CD4-positive, alpha-beta T cell treated with Interleukin-15 for 1 hour (primary cell): ENCODE measurements at regions not wholly inside any gene's neighbourhood (a gene's known extent, or its start where the extent isn't known, plus 50 kb on each side); places are given as distances from the start of the nearest gene placed in this dataset.
"Not testable (repeated sequence)": the region's sequence is repeated elsewhere in the genome, so short reads cannot be mapped to it uniquely, and the experiment has no call there.

ENCODE experiments used
- DNase-seq: peaks from one replicate; pipeline ENCODE4 v3.0.0-alpha.2; 2020

GRCh38 chr2:118791483-118791882 is 56.0 kb downstream of the EN1 start:
- no peak for DNase-seq

GRCh38 chr2:118786746-118787145 is 60.7 kb downstream of the EN1 start:
- no peak for DNase-seq

- no peak for DNase-seq
Observed at GRCh38 chr2:118784860-118785259, 62.6 kb downstream of the EN1 start.

- no peak for DNase-seq
Observed at GRCh38 chr2:118779362-118779761, 68.1 kb downstream of the EN1 start.

- DNase-seq: no peak
Observed at GRCh38 chr2:118774458-118775133, 72.9 kb downstream of the EN1 start.

GRCh38 chr2:118773826-118774225 is 73.6 kb downstream of the EN1 start:
- DNase-seq: no peak

GRCh38 chr2:118772487-118773200 is 74.8 kb downstream of the EN1 start:
- no peak for DNase-seq

GRCh38 chr2:118769707-118770400 is 77.6 kb downstream of the EN1 start:
- DNase-seq: no peak

GRCh38 chr2:118766871-118767270 is 80.6 kb downstream of the EN1 start:
- DNase-seq: no peak

- DNase-seq: no peak
Observed at GRCh38 chr2:118764855-118765254, 82.6 kb downstream of the EN1 start.

- no peak for DNase-seq
Observed at GRCh38 chr2:118763797-118764196, 83.7 kb downstream of the EN1 start.

- no peak for DNase-seq
Observed at GRCh38 chr2:118762290-118762689, 85.2 kb downstream of the EN1 start.

- DNase-seq: no peak
Observed at GRCh38 chr2:118761771-118762170, 85.7 kb downstream of the EN1 start.

- DNase-seq: no peak
Observed at GRCh38 chr2:118755901-118756300, 91.5 kb downstream of the EN1 start.

- no peak for DNase-seq
Observed at GRCh38 chr2:118755384-118755783, 92.1 kb downstream of the EN1 start.

- DNase-seq: no peak
Observed at GRCh38 chr2:118752762-118753429, 94.6 kb downstream of the EN1 start.

- no peak for DNase-seq
Observed at GRCh38 chr2:118750959-118751565, 96.4 kb downstream of the EN1 start.

GRCh38 chr2:118748245-118748885 is 99.1 kb downstream of the EN1 start:
- DNase-seq: no peak

GRCh38 chr2:118747637-118748036 is 99.8 kb downstream of the EN1 start:
- DNase-seq: no peak

GRCh38 chr2:118747066-118747465 is 100.4 kb downstream of the EN1 start:
- DNase-seq: no peak

GRCh38 chr2:118744682-118745181 is 102.7 kb downstream of the EN1 start:
- not testable (repeated sequence) for DNase-seq
